KOPT-K1 (cell line): ENCODE measurements at regions not wholly inside any gene's neighbourhood (a gene's known extent, or its start where the extent isn't known, plus 50 kb on each side); places are given as distances from the start of the nearest gene placed in this dataset.
"Not testable (repeated sequence)": the region's sequence is repeated elsewhere in the genome, so short reads cannot be mapped to it uniquely, and the experiment has no call there.

Experiments
- H3K27ac ChIP-seq: fragments of 200-600 bp; sonication (generic); 2 replicates; pipeline ENCODE4 v1.5.1; 2016; ENCODE audit warnings: antibody characterized with exemption, mild to moderate bottlenecking, low read depth, low read length; ENCODE audit not compliant: poor library complexity, severe bottlenecking
- H3K36me3 ChIP-seq: fragments of 200-600 bp; sonication (generic); 2 replicates; pipeline ENCODE4 v1.5.1; 2017; ENCODE audit warnings: antibody characterized with exemption, mild to moderate bottlenecking, low read length, moderate library complexity; ENCODE audit not compliant: insufficient read depth
- H3K9me3 ChIP-seq: fragments of 200-600 bp; sonication (generic); 2 replicates; pipeline ENCODE4 v1.5.1; 2017; ENCODE audit warnings: antibody characterized with exemption, low read length, mild to moderate bottlenecking; ENCODE audit not compliant: insufficient read depth, poor library complexity, severe bottlenecking

DNA sequence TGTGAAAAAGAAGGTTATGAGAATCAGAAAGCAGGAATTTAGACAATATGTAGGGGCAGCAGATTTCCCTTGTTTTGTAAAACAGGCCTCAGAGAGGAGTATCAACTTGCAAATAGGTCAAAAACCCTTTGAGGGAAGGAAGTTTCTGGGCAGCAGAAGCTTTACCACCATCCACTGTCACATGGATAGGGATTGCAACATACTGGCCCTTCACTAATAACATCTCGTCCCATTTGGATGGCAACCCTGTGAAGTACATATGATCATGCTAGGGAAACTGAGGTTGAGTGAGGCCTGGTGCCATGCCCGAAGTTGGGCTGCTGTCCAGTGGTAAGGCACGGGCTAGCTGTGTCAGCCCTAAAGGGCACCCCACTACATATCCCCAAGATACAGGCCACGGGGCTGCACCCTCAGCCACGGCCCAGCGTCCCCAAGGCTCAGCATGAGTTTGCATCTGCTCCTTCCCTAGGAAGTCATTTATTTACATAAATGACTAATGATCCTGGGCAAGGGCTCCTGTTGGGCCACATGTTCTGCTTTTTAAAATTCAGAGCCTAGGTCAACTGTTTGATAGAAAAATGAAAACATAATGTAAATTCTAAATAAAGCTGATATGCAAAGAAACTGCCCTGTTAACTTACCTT is 310.4 kb upstream of the PLGLB1 start:
- H3K9me3 ChIP-seq, H3K27ac ChIP-seq, H3K36me3 ChIP-seq: not testable (repeated sequence)

DNA sequence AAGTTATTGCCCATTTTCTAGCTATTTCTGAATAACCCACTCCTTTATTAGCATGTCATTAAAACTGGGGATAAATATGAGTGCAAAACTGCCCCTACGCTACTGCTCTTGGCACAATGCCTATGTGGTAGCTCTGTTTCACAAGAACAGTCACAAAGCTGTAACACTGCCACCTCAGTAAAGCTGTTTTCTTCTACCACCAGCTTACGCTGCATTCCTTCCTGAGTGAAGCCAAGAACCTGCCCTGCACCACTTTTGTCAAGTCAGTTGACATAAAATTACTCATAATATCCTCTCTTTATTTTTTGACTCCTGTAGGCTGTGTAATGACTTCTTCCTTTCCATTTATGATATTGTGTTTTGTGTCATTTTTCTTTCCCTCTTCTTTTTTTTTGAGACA is 313.2 kb upstream of the PLGLB1 start:
- H3K27ac ChIP-seq, H3K9me3 ChIP-seq, H3K36me3 ChIP-seq: not testable (repeated sequence)

DNA sequence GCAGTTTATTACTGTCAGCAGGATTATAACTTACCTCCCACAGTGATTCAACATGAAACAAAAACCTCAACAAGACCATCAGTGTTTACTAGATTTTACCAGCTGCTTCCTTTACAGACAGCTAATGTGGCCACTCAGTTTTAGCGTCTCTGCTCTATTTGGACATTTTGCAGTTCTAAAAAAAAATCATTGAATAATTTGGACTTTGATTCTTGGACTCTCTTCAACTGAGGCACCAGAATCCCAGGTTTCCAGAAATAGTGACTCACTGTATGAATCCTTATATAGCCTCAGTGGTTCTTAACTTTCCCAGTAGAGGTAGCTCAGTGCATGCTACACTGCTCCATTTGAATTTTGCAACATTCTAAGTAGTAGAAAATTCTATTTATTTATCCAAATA is 317.4 kb upstream of the PLGLB1 start:
- H3K27ac ChIP-seq, H3K9me3 ChIP-seq, H3K36me3 ChIP-seq: not testable (repeated sequence)

DNA sequence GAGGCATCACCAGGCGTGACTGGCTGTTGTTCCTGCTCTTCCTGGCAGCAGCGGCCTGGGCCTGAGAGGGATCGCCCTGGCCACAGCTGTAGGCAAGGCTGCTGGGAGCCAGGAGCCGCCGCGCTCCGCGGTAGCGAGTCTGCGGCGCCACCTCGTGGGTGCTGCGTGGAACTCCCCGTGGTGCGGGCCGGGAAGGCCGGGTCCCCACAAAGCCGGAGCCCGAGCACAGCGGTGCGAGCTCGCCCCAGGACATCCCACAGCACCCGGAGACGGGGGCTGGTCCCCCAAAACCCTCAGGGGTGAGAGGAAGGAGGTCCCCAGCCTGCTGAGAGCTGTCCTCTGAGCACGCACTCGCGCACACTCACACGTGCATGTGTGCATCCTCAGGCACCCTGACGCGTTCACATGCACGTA is 320.0 kb upstream of the PLGLB1 start:
- not testable (repeated sequence) for H3K9me3 ChIP-seq, H3K27ac ChIP-seq, H3K36me3 ChIP-seq

DNA sequence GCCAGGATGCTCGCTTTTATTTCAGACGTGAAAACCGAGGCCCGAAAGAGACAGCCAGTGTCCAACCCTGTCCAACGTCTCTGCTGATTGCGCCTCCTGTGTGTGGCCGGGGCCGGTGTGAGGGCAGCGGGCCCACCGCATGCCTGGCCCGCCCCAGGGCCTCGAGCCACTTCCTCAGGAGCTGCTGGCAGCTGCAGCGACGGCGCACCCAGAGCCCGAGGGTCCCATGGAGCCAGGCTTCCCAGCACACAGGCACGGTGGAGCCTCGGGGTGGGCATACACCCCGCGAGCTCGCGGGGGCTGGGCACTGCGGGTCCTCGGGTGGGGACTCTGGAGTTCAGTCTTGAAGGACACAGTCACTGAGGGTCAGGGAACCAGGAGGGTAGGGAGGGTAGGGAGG is 320.5 kb upstream of the PLGLB1 start:
- H3K36me3 ChIP-seq, H3K9me3 ChIP-seq, H3K27ac ChIP-seq: not testable (repeated sequence)

DNA sequence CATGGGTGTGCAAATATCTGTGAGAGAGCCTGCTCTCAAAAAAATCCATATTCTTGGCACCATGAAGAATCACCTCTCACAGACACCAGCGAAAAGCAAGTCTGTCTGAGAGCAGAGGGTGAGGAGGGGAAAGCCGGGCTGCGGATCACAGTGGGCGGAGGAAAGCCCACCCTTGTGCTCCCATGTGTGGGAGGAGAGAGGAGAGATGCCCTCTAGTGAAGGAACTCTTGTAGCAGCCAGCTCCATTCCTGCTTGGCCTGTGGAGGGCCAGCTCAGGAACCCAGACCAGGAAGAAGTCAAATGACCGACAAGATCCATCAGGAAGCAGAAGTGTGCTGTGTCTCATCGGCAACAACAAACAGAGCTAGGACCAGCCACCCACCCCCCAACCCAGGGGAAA is 321.7 kb upstream of the PLGLB1 start:
- not testable (repeated sequence) for H3K36me3 ChIP-seq, H3K9me3 ChIP-seq, H3K27ac ChIP-seq

DNA sequence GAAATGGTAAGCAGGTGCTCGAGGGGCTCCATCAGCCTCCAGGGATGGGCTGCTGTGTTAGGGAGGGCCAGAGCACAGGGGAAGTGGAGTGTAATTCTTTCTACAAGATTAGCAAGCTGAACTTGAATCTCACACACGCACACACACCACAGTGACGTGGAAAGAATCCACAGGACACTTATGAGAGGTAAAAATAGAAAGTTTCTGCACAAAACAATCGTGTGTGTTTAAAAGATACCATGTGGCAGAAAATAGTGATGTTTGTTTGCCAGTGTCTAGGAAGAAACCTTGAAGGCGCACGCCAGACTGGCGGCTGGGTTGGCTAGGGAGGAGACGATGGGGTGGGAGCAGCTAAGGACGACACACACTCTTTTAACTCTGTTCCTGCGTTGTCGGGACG is 323.6 kb upstream of the PLGLB1 start:
- not testable (repeated sequence) for H3K36me3 ChIP-seq, H3K9me3 ChIP-seq, H3K27ac ChIP-seq

DNA sequence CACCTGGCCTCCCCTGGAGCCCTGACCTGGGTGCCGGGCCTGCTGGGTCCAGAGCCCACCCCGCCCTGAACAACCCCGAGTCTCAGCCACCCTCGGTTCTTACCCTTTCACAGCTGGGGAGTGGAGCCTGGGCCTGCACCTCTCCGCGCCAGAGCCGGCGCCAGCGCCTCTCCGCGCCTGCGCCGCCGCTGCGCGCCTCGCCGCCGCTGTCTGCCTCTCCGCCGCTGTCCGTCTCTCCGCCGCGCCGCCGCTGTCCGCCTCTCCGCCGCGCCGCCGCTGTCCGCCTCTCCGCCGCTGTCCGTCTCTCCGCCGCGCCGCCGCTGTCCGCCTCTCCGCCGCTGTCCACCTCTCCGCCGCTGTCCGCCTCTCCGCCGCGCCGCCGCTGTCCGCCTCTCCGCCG is 326.9 kb upstream of the PLGLB1 start:
- H3K27ac ChIP-seq, H3K9me3 ChIP-seq, H3K36me3 ChIP-seq: not testable (repeated sequence)

DNA sequence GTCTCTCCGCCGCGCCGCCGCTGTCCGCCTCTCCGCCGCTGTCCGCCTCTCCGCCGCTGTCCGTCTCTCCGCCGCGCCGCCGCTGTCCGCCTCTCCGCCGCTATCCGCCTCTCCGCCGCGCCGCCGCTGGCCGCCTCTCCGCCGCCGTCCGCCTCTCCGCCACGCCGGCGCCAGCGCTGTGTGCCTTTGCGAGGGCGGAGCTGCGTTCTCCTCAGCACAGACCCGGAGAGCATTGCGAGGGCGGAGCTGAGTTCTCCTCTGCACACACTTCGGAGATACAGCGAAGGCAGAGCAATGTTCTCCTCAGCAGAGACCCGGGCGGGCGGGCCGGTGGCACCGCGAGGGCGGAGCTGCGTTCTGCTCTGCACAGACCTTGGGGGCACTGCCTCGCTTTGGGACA is 327.4 kb upstream of the PLGLB1 start:
- not testable (repeated sequence) for H3K36me3 ChIP-seq, H3K27ac ChIP-seq, H3K9me3 ChIP-seq

DNA sequence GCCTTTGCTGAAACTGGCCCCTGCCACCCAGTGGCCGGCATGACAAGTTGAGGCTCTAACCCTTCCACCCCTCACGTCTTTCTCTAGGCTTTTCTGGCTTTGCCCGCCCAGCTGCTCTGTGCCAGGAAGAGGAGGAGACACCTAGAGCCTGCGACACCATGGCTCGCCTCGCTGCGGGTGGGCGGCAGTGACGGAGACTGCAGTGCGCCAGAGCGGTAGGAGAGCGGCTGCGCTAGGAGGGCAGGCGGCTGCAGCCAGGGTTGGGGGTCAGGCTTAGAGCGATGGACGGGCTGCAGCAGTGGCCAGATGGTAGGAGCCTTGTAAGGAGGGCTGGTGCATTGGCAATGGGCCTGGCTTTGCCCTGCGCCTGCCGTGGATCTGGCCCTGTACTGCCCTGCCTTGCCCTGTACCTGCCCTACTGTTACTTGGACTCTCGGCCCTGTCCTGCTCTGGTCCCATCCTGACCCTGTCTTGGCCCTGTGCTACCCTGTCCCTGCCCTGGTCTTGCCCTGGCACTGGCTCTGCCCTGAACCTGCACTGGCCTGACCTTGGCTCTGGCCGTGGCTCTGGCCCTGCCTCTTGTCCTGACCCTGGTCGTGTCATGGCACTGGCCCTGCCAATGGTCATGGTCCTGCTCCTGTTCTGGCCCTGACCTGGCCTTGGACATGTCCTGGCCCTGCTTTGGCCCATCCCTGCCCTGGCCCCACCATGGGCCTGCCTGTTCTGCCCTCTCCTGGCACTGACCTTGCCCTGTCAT is 330.7 kb upstream of the PLGLB1 start:
- not testable (repeated sequence) for H3K36me3 ChIP-seq, H3K27ac ChIP-seq, H3K9me3 ChIP-seq

DNA sequence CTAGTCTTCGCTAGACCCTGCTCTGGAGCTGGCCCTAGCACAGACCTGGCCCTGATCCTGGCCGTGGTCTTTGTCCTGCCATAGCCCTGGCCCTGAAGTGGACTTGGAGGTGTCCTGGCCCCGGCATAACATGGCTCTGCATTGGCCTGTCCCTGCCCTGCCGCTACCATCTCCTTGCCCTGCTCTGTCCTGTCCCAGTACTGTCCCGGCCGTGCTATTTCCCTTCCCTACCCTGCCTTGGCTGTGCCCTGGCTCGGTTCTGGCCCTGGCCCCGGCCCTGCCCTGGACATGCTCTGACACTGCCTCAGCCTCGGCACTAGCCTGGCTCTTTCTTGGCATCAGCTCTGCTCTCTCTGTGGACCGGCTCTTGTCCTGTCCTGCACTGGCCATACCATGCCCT is 331.8 kb upstream of the PLGLB1 start:
- H3K9me3 ChIP-seq, H3K36me3 ChIP-seq, H3K27ac ChIP-seq: not testable (repeated sequence)

DNA sequence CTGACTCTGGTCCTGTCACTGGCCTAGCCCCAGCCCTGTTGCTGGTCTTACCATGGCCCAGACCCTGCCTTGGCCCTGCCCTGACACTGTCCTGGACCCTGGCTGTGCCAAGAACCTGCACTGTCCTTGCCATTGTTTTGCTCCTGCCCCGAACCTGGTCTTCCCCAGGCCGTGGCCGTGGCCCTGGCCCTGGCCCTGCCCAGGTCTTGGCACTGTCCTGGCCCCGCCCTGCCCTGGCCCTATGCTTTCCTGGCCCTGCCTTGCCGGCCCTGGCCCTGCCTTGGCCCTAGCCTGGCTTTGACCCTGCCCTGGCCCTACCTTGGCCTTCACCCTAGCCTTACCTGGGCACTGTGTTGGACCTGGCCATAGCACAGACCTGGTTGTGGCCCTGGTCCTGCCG is 332.5 kb upstream of the PLGLB1 start:
- not testable (repeated sequence) for H3K27ac ChIP-seq, H3K9me3 ChIP-seq, H3K36me3 ChIP-seq

DNA sequence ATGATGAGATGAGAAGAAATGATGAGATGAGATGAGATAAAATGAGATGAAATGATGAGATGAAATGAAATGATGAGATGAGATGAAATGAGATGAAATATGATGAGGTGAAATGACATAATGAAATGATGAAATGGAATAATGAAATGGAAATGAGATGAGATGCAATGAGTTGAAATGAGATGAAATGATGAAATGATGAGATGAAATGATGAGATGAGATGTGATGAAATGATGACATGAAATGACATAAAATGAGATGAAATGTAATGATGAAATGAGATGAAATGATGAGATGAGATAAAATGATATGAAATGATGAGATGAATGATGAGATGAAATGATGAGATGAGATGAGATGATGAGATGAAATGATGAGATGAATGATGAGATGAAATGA is 338.6 kb upstream of the PLGLB1 start:
- H3K27ac ChIP-seq, H3K9me3 ChIP-seq, H3K36me3 ChIP-seq: not testable (repeated sequence)

DNA sequence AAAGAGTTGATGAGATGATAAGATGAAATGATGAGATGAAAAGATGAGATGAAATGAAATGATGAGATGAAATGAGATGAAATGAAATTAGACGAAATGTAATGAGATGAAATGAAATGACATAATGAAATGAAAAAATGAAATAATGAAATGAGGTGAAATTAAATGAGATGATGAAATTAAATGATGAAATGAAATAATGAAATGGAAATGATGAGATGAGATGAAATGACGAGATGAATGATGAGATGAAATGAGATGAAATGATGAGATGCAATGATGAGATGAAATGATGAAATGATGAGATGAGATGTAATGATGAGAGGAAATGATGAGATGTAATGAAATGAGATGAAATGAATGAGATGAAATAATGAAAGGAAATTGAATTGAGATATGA is 339.3 kb upstream of the PLGLB1 start:
- not testable (repeated sequence) for H3K9me3 ChIP-seq, H3K27ac ChIP-seq, H3K36me3 ChIP-seq

DNA sequence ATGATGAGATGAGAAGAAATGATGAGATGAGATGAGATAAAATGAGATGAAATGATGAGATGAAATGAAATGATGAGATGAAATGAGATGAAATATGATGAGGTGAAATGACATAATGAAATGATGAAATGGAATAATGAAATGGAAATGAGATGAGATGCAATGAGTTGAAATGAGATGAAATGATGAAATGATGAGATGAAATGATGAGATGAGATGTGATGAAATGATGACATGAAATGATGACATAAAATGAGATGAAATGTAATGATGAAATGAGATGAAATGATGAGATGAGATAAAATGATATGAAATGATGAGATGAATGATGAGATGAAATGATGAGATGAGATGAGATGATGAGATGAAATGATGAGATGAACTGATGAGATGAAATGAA is 340.2 kb upstream of the PLGLB1 start:
- H3K27ac ChIP-seq, result not testable (repeated sequence)

DNA sequence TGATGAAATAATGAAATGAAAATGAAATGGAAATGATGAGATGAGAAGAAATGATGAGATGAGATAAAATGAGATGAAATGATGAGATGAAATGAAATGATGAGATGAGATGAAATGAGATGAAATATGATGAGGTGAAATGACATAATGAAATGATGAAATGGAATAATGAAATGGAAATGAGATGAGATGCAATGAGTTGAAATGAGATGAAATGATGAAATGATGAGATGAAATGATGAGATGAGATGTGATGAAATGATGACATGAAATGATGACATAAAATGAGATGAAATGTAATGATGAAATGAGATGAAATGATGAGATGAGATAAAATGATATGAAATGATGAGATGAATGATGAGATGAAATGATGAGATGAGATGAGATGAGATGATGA is 342.7 kb upstream of the PLGLB1 start:
- not testable (repeated sequence) for H3K9me3 ChIP-seq, H3K36me3 ChIP-seq, H3K27ac ChIP-seq

More for the DNA sequence above, 340.2 kb upstream of the PLGLB1 start:
- not testable (repeated sequence) for H3K36me3 ChIP-seq, H3K9me3 ChIP-seq
